Natural killer cell treated with Interleukin-12 subunit alpha and Interleukin-12 subunit beta and Interleukin-15 and Interleukin-18, amount 100 ng/mL, for 72 hours (primary cell): ENCODE measurements at regions not wholly inside any gene's neighbourhood (a gene's known extent, or its start where the extent isn't known, plus 50 kb on each side); places are given as distances from the start of the nearest gene placed in this dataset.

Source experiments
- ATAC-seq, 2 donors: fragments of 150-1000 bp; cut with Tn5 transposase in 1 of 2; sonication (Bioruptor Pico), chemical (Tn5 transposase) in 1 of 2; 2 replicates each; pipeline ENCODE4 v1.10.0; 2021
- DNase-seq: peaks from one replicate; pipeline ENCODE4 v3.0.0; 2022; ENCODE audit warnings: low spot score
- H3K27ac Mint-ChIP-seq, 2 donors: 1 replicate in 1 of 2; 2 replicates in 1 of 2; pipeline ENCODE4 v1.8.0; 2022; ENCODE audit warnings: mixed read lengths in 2 of 2, mild to moderate bottlenecking in 1 of 2, moderate library complexity in 1 of 2
- H3K27me3 Mint-ChIP-seq, 2 donors: 1 replicate in 1 of 2; 2 replicates in 1 of 2; pipeline ENCODE4 v1.8.0; 2022; ENCODE audit warnings: mixed read lengths in 2 of 2
- H3K36me3 Mint-ChIP-seq: one replicate; pipeline ENCODE4 v1.8.0; 2022; ENCODE audit warnings: mixed read lengths
- H3K4me1 Mint-ChIP-seq, 2 donors: 1 replicate in 1 of 2; 2 replicates in 1 of 2; pipeline ENCODE4 v1.8.0; 2022; ENCODE audit warnings: low read depth in 2 of 2, mixed read lengths in 2 of 2, mild to moderate bottlenecking in 1 of 2
- H3K4me3 Mint-ChIP-seq: one replicate; pipeline ENCODE4 v1.8.0; 2022; ENCODE audit warnings: mixed read lengths
- H3K9me3 Mint-ChIP-seq: 2 replicates; pipeline ENCODE4 v1.8.0; 2022; ENCODE audit warnings: mixed read lengths

- H3K36me3 Mint-ChIP-seq, result no peaks in the 10 kb centered on the region
- H3K4me1 Mint-ChIP-seq, result peaks cover 6 to 14% of the 10 kb centered on the region in 2 donors
- peaks cover 46 to 52% of the 10 kb centered on the region in 2 donors for H3K27me3 Mint-ChIP-seq
- H3K9me3 Mint-ChIP-seq, result no peaks in the 10 kb centered on the region
- H3K27ac Mint-ChIP-seq, result no peak overlapping the region
- ATAC-seq (peak in 1 of 2 donors; percentile 59), DNase-seq (no peak)
- H3K4me3 Mint-ChIP-seq, result no peak overlapping the region
Measured at GRCh38 chr5:73230264-73231245, 57.6 kb downstream of the TMEM174 start.

GRCh38 chr5:73229271-73229670 lies 56.3 kb downstream of the TMEM174 start:
- no peak for ATAC-seq

GRCh38 chr5:73228052-73228451 lies 55.1 kb downstream of the TMEM174 start:
- ATAC-seq, result peak in 1 of 2 donors; percentile 31
- Mint-ChIP-seq H3K36me3 (no peaks in the 10 kb centered on the region), H3K9me3 (no peaks in the 10 kb centered on the region), H3K4me1 (peaks cover 6 to 11% of the 10 kb centered on the region in 2 donors), H3K4me3 (no peak overlapping the region), H3K27me3 (peaks cover 44 to 48% of the 10 kb centered on the region in 2 donors), H3K27ac (no peak overlapping the region)
- DNase-seq, result no peak

More at GRCh38 chr5:73229271-73229670, 56.3 kb downstream of the TMEM174 start:
- DNase-seq, result no peak
- Mint-ChIP-seq H3K4me3 (no peak overlapping the region), H3K27ac (no peak overlapping the region), H3K9me3 (no peaks in the 10 kb centered on the region), H3K36me3 (no peaks in the 10 kb centered on the region), H3K27me3 (peaks cover 47 to 48% of the 10 kb centered on the region in 2 donors), H3K4me1 (peaks cover 6 to 14% of the 10 kb centered on the region in 2 donors)
